PC-9 (cell line): ENCODE measurements at regions not wholly inside any gene's neighbourhood (a gene's known extent, or its start where the extent isn't known, plus 50 kb on each side); places are given as distances from the start of the nearest gene placed in this dataset.

Experiments
- BruUV-seq: library from RNA; stranded (reverse); fragments of 400-500 nt; replicated peaks from 2 replicates; lab custom pipeline; 2021; lab: Mats Ljungman, UMichigan
- CTCF ChIA-PET: fragments of 300-600 bp; sonication (Branson Sonifier 250); formaldehyde crosslinking; loops from one replicate; lab custom pipeline; 2022; ENCODE audit warnings: antibody characterized with exemption; lab: Charles Lee
- POLR2A ChIA-PET: fragments of 300-600 bp; sonication (Branson Sonifier 250); formaldehyde crosslinking; loops from one replicate; lab custom pipeline; 2022; ENCODE audit warnings: antibody characterized with exemption; ENCODE audit not compliant: unreplicated experiment; lab: Charles Lee
- DNase-seq, 2 experiments: peaks; one replicate each; pipeline versions ENCODE4 v3.0.0 to v3.0.0-alpha.2; 2015 to 2022; ENCODE audit warnings: mixed read lengths in 1 of 2
- H2AFZ ChIP-seq: fragments of 200-600 bp; sonication (generic); 2 replicates; pipeline ENCODE4 v1.8.1; 2017; ENCODE audit warnings: antibody characterized with exemption
- H3F3A ChIP-seq: fragments of 200-600 bp; sonication (generic); 2 replicates; pipeline ENCODE4 v1.8.1; 2017; ENCODE audit warnings: antibody characterized with exemption, mild to moderate bottlenecking, low read depth; ENCODE audit not compliant: insufficient read depth
- H3K27ac ChIP-seq: fragments of 200-600 bp; sonication (generic); 2 replicates; pipeline ENCODE4 v1.6.1; 2016; ENCODE audit warnings: mixed run types
- H3K27me3 ChIP-seq: fragments of 200-600 bp; sonication (generic); 2 replicates; pipeline ENCODE4 v1.6.1; 2016; ENCODE audit warnings: low read depth, mixed run types; ENCODE audit not compliant: insufficient read depth
- H3K36me3 ChIP-seq: fragments of 200-600 bp; sonication (generic); 2 replicates; pipeline ENCODE4 v1.6.1; 2016; ENCODE audit warnings: low read depth, mixed run types
- H3K4me1 ChIP-seq: fragments of 200-600 bp; sonication (generic); replicated peaks from 2 replicates; pipeline ENCODE4 v1.6.1; 2016; ENCODE audit warnings: mixed run types; ENCODE audit not compliant: insufficient read depth
- H3K4me2 ChIP-seq: fragments of 200-600 bp; sonication (generic); 2 replicates; pipeline ENCODE4 v1.6.1; 2017; ENCODE audit warnings: mixed run types
- H3K4me3 ChIP-seq: fragments of 200-600 bp; sonication (generic); 2 replicates; pipeline ENCODE4 v1.6.1; 2016; ENCODE audit warnings: mixed run types
- H3K79me2 ChIP-seq: fragments of 200-600 bp; sonication (generic); 2 replicates; pipeline ENCODE4 v1.6.1; 2017; ENCODE audit warnings: low read depth, mixed run types
- H3K9me2 ChIP-seq: fragments of 200-600 bp; sonication (generic); 2 replicates; pipeline ENCODE4 v1.8.1; 2017; ENCODE audit warnings: mild to moderate bottlenecking; ENCODE audit not compliant: insufficient read depth
- H3K9me3 ChIP-seq: fragments of 200-600 bp; sonication (generic); 2 replicates; pipeline ENCODE4 v1.8.1; 2016; ENCODE audit warnings: low read depth; ENCODE audit not compliant: insufficient read depth
- H4K20me1 ChIP-seq: fragments of 200-600 bp; sonication (generic); 2 replicates; pipeline ENCODE4 v1.8.1; 2017; ENCODE audit not compliant: insufficient read depth
- EZH2 ChIP-seq: fragments of 200-600 bp; sonication (generic); IDR thresholded peaks from 2 replicates; pipeline ENCODE4 v1.8.0; 2017; ENCODE audit warnings: antibody characterized with exemption, low read depth
- intact Hi-C: fragments of 100-400 bp; cut with micrococcal nuclease; formaldehyde crosslinking; loops from one replicate; pipeline ENCODE4 v1.10.0; 2022; ENCODE audit not compliant: unreplicated experiment
- TF ChIP-seq, protein P1 (sequence below): fragments of 200-600 bp; sonication (generic); conservative IDR thresholded peaks from 2 replicates; pipeline ENCODE4 v1.6.1; 2017; ENCODE audit warnings: mixed run types, antibody characterized with exemption, mild to moderate bottlenecking, moderate library complexity

DNA sequence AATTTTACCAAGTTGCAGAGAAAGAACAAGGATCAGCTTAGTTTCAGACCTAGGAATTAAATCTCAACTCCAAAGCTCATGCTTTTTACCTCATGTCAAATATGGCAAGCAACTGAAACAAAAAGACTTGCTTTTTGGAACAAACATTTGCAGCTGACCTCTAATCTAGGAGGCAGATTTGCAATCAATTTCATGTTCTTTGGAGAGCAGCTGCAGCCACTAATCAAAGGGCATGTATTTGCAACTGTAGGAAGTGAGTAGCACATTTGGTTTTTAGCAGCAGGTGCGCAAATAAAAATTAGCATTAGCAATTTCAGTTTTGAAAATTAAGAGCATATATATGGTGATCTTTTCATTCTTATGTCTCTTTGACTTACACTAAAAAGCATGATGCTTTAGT is 459.3 kb upstream of the SLC10A2 start:
- H3K79me2 ChIP-seq = no peaks in the 10 kb centered on the region
- ChIA-PET POLR2A (no interaction called here), CTCF (no interaction called here)
- no peaks in the 10 kb centered on the region for H3K9me2 ChIP-seq
- H3K4me2 ChIP-seq = no peak overlapping the region
- H3K27me3 ChIP-seq = no peaks in the 10 kb centered on the region
- H3K4me1 ChIP-seq = no peaks in the 10 kb centered on the region
- BruUV-seq = no TSS peak
- no peaks in the 10 kb centered on the region for H3K36me3 ChIP-seq
- no peaks in the 10 kb centered on the region for H4K20me1 ChIP-seq
- intact Hi-C loops = no loop called here
- no peak for DNase-seq
- H3K9me3 ChIP-seq = no peaks in the 10 kb centered on the region
- no peak for TF ChIP-seq EZH2
- TF ChIP-seq, protein P1, sequence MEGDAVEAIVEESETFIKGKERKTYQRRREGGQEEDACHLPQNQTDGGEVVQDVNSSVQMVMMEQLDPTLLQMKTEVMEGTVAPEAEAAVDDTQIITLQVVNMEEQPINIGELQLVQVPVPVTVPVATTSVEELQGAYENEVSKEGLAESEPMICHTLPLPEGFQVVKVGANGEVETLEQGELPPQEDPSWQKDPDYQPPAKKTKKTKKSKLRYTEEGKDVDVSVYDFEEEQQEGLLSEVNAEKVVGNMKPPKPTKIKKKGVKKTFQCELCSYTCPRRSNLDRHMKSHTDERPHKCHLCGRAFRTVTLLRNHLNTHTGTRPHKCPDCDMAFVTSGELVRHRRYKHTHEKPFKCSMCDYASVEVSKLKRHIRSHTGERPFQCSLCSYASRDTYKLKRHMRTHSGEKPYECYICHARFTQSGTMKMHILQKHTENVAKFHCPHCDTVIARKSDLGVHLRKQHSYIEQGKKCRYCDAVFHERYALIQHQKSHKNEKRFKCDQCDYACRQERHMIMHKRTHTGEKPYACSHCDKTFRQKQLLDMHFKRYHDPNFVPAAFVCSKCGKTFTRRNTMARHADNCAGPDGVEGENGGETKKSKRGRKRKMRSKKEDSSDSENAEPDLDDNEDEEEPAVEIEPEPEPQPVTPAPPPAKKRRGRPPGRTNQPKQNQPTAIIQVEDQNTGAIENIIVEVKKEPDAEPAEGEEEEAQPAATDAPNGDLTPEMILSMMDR = no peak
- no peak overlapping the region for H3K4me3 ChIP-seq
- H3K27ac ChIP-seq = no peak overlapping the region
- no peak overlapping the region for H2AFZ ChIP-seq
- no peaks in the 10 kb centered on the region for H3F3A ChIP-seq

DNA sequence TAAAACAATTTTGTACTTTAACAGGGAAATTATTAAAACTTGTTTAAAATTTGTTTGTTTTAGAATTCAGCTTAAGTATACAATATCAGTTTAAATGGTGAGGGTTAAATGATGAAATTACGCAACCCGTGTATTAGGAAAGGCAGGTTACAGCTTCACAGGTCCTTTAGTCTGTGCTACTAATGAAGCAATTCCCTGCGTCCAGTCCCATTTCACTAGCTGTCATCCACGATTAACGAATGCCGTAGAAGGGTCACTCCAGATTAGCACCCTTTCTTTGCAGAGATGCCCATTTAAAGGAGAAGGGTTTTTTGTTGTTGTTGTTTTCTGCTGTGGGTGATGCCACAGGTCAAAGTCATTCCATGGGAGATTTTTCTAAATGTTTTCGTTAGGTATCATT is 457.6 kb upstream of the SLC10A2 start:
- no peaks in the 10 kb centered on the region for H3K9me3 ChIP-seq
- no peak overlapping the region for H3K27ac ChIP-seq
- no peaks in the 10 kb centered on the region for H3K27me3 ChIP-seq
- no peak overlapping the region for H3K4me3 ChIP-seq
- H3K4me2 ChIP-seq = no peak overlapping the region
- H3K4me1 ChIP-seq = no peaks in the 10 kb centered on the region
- H3K9me2 ChIP-seq = no peaks in the 10 kb centered on the region
- H2AFZ ChIP-seq = no peak overlapping the region
- ChIA-PET CTCF (no interaction called here), POLR2A (no interaction called here)
- BruUV-seq = no TSS peak
- H3K79me2 ChIP-seq = no peaks in the 10 kb centered on the region
- DNase-seq = no peak
- no peaks in the 10 kb centered on the region for H4K20me1 ChIP-seq
- no peaks in the 10 kb centered on the region for H3K36me3 ChIP-seq
- H3F3A ChIP-seq = no peaks in the 10 kb centered on the region
- intact Hi-C loops = no loop called here
- no peak for TF ChIP-seq EZH2
- TF ChIP-seq, protein P1 = no peak

DNA sequence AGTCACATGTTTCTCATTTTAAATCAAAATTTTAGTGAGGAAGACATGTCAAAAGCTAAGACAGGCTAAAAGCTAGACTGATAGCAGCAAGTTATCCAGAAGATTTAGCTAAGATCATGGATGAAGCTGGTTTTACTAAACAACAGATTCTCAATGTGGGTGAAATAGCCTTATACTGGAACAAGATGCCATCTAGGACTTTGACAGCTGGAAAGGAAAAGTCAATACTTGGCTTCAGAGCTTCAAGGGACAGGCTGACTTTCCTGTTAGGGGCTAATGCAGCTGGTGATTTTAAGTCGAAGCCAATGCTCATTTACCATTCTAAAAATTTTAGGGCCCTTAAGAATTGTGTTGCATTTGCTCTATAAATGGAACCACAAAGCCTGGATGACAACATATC is 455.3 kb upstream of the SLC10A2 start:
- POLR2A ChIA-PET = no interaction called here
- no peak overlapping the region for H3K27ac ChIP-seq
- no peak for DNase-seq
- H3K4me2 ChIP-seq = no peak overlapping the region
- no peaks in the 10 kb centered on the region for H3K9me3 ChIP-seq
- no peak overlapping the region for H3K4me3 ChIP-seq
- no TSS peak for BruUV-seq
- H3F3A ChIP-seq = no peaks in the 10 kb centered on the region
- no peaks in the 10 kb centered on the region for H3K9me2 ChIP-seq
- H3K4me1 ChIP-seq = no peaks in the 10 kb centered on the region
- H3K36me3 ChIP-seq = no peaks in the 10 kb centered on the region
- no peaks in the 10 kb centered on the region for H3K79me2 ChIP-seq
- CTCF ChIA-PET = no interaction called here
- intact Hi-C loops = no loop called here
- no peaks in the 10 kb centered on the region for H3K27me3 ChIP-seq
- H2AFZ ChIP-seq = peak overlapping the region; percentile 5; the same call in 1 of the 2 replicates
- TF ChIP-seq, protein P1 = no peak
- TF ChIP-seq EZH2 = no peak
- no peaks in the 10 kb centered on the region for H4K20me1 ChIP-seq
